ENCODE measurements at regions not wholly inside any gene's neighbourhood (a gene's known extent, or its start where the extent isn't known, plus 50 kb on each side); places are given as distances from the start of the nearest gene placed in this dataset.

- ATAC-seq (no peak), DNase-seq (ENCODE audit: low read depth, low spot score) (no peak)
- peaks cover 17% of the 10 kb centered on the region; the same call in 1 of the 2 replicates for H3K27me3 ChIP-seq (ENCODE audit: insufficient read depth, low read length)
- intact Hi-C loops (cut with micrococcal nuclease): no loop called here
- H3K4me2 ChIP-seq (ENCODE audit: low read length): no peak overlapping the region
- no peaks in the 10 kb centered on the region for H3K9me3 ChIP-seq (ENCODE audit: control insufficient read depth in 1 of 2, insufficient read depth in 1 of 2, low read depth in 1 of 2, low read length in 2 of 2)
- H3K4me3 ChIP-seq (replicated peaks in 1 of 2; ENCODE audit: low read depth in 1 of 2, low read length in 2 of 2): no peak overlapping the region
- no peaks in the 10 kb centered on the region for H4K20me1 ChIP-seq (ENCODE audit: insufficient read depth)
- no peak overlapping the region for H3K27ac ChIP-seq (ENCODE audit: low read depth, low read length)
- ChIA-PET CTCF (no interaction called here), RAD21 (ENCODE audit: low non-redundant PET in 1 of 2, low total read pairs in 2 of 2, uncharacterized antibody in 2 of 2, unreplicated experiment in 2 of 2) (no interaction called here), POLR2A (no interaction called here)
- H3K9me2 ChIP-seq (ENCODE audit: insufficient read depth): no peaks in the 10 kb centered on the region
- no peaks in the 10 kb centered on the region for H3K4me1 ChIP-seq (ENCODE audit: control insufficient read depth in 1 of 2, insufficient read depth in 2 of 2, low read length in 2 of 2)
- BruUV-seq (replicated peaks): no TSS peak
- no peaks in the 10 kb centered on the region for H3K79me2 ChIP-seq (ENCODE audit: insufficient read depth, low read length)
- H3K9ac ChIP-seq (ENCODE audit: low read length): no peak overlapping the region
- TF ChIP-seq EGR1 (IDR thresholded peaks at IDR 0.05; ENCODE audit: low read depth): no peak
- TF ChIP-seq ATF3 (IDR thresholded peaks at IDR 0.05): no peak
- TF ChIP-seq TCF7L2 (IDR thresholded peaks at IDR 0.05; ENCODE audit: borderline replicate concordance, extremely low read depth, insufficient read depth, insufficient read length): no peak
- TF ChIP-seq MAX (IDR thresholded peaks at IDR 0.05): no peak
- no peak overlapping the region for H2AFZ ChIP-seq (ENCODE audit: low read depth, low read length, poor library complexity, severe bottlenecking)
- H3K36me3 ChIP-seq (ENCODE audit: control insufficient read depth in 1 of 2, insufficient read depth in 2 of 2, low read length in 2 of 2): no peaks in the 10 kb centered on the region
These were observed 179.0 kb downstream of the SNX10 start for GRCh38 chr7:26470691-26471090.

DNA sequence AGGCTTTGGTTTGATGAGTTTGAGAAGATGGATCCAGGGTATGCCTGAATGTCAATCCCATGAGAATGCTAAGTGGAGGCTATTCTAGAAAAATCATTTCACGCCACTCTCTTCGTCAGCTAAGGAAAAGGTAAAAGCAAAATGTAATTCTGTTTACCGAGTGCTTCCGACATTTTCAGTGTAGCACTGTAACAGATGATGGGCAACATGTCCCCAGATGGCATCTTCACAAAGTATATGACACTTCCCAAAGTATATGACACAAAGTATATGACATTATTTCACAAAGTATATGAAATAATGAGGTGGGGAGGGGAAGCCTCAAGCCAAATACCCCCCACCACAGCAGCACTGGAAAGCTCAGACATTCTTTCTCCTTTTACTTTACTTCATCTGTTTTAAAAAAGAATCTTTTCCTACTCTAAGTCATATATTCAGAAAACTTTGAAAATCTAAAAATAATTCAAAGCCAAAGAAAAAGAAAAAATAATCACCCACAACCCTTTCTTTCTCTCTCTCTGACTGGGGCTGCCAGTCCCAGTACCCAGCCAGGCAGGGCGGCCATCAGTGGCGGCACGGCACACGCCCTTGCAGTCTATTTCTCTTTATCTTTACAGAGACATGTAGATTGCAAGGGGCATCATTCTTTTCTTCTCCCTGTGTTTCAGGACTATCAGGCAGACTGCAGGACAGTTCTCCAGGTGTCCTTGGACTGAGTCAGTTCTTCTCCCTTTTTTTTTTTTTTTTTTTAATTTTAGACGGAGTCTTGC, 179.8 kb downstream of the SNX10 start:
- no peaks in the 10 kb centered on the region for H3K4me1 ChIP-seq (ENCODE audit: control insufficient read depth in 1 of 2, insufficient read depth in 2 of 2, low read length in 2 of 2)
- H4K20me1 ChIP-seq (ENCODE audit: insufficient read depth): no peaks in the 10 kb centered on the region
- H3K9ac ChIP-seq (ENCODE audit: low read length): no peak overlapping the region
- TF ChIP-seq ATF3 (IDR thresholded peaks at IDR 0.05) (no peak), SRF (IDR thresholded peaks at IDR 0.05; ENCODE audit: low read depth) (no peak), REST (IDR thresholded peaks at IDR 0.05; ENCODE audit: low read depth) (no peak)
- ATAC-seq (no peak), DNase-seq (ENCODE audit: low read depth, low spot score) (no peak)
- H3K27me3 ChIP-seq (ENCODE audit: insufficient read depth, low read length): peaks cover 17% of the 10 kb centered on the region; the same call in 1 of the 2 replicates
- RAD21 ChIA-PET (ENCODE audit: low non-redundant PET in 1 of 2, low total read pairs in 2 of 2, uncharacterized antibody in 2 of 2, unreplicated experiment in 2 of 2): no interaction called here
- H3K9me2 ChIP-seq (ENCODE audit: insufficient read depth): no peaks in the 10 kb centered on the region
- H3K36me3 ChIP-seq (ENCODE audit: control insufficient read depth in 1 of 2, insufficient read depth in 2 of 2, low read length in 2 of 2): no peaks in the 10 kb centered on the region
- no peaks in the 10 kb centered on the region for H3K9me3 ChIP-seq (ENCODE audit: control insufficient read depth in 1 of 2, insufficient read depth in 1 of 2, low read depth in 1 of 2, low read length in 2 of 2)
- no peak overlapping the region for H3K4me3 ChIP-seq (replicated peaks in 1 of 2; ENCODE audit: low read depth in 1 of 2, low read length in 2 of 2)
- H3K27ac ChIP-seq (ENCODE audit: low read depth, low read length): no peak overlapping the region
- no peak overlapping the region for H2AFZ ChIP-seq (ENCODE audit: low read depth, low read length, poor library complexity, severe bottlenecking)
- no peaks in the 10 kb centered on the region for H3K79me2 ChIP-seq (ENCODE audit: insufficient read depth, low read length)
- intact Hi-C loops (cut with micrococcal nuclease): no loop called here
- no peak overlapping the region for H3K4me2 ChIP-seq (ENCODE audit: low read length)
- POLR2A ChIA-PET: no interaction called here
- BruUV-seq (replicated peaks): no TSS peak
- CTCF ChIA-PET: no interaction called here
